ENCODE measurements at regions not wholly inside any gene's neighbourhood (a gene's known extent, or its start where the extent isn't known, plus 50 kb on each side); places are given as distances from the start of the nearest gene placed in this dataset.

GRCh38 chr21:27831816-27832569, 865.1 kb upstream of the ADAMTS5 start:
- Histone ChIP-seq H3K27me3 (no peaks in the 10 kb centered on the region), H3K4me3 (no peak overlapping the region), H3K36me3 (no peaks in the 10 kb centered on the region), H3K9me3 (peaks cover 0 to 14% (median 0%) of the 10 kb centered on the region in 11 donors), H3K27ac (no peak overlapping the region), H3K4me1 (no peaks in the 10 kb centered on the region)
- no peak for TF ChIP-seq CTCF (IDR thresholded peaks at IDR 0.05)
- intact Hi-C loops (cut with DNase I), result no loop called here
- WGBS, 2 donors, result 78 to 83% methylated on average over 3 of the region's 3 CpGs
- ATAC-seq (no peak), DNase-seq (no peak)

GRCh38 chr21:27831177-27831576, 864.3 kb upstream of the ADAMTS5 start:
- Histone ChIP-seq H3K27ac (no peak overlapping the region), H3K9me3 (peaks cover 0 to 14% (median 0%) of the 10 kb centered on the region in 11 donors), H3K4me3 (no peak overlapping the region), H3K27me3 (no peaks in the 10 kb centered on the region), H3K4me1 (no peaks in the 10 kb centered on the region), H3K36me3 (no peaks in the 10 kb centered on the region)
- intact Hi-C loops (cut with DNase I), result no loop called here
- no peak for TF ChIP-seq CTCF (IDR thresholded peaks at IDR 0.05)
- no peak for ATAC-seq
- 0 to 51% methylated on average over 1 of the region's 1 CpG for WGBS, 2 donors
- no peak for DNase-seq

- no peak for TF ChIP-seq CTCF (IDR thresholded peaks at IDR 0.05)
- Histone ChIP-seq H3K36me3 (no peaks in the 10 kb centered on the region), H3K9me3 (no peaks in the 10 kb centered on the region), H3K27ac (no peak overlapping the region), H3K4me1 (no peaks in the 10 kb centered on the region), H3K4me3 (no peak overlapping the region), H3K27me3 (no peaks in the 10 kb centered on the region)
- ATAC-seq (no peak), DNase-seq (no peak)
- intact Hi-C loops (cut with DNase I), result no loop called here
- 53 to 83% methylated on average over 3 of the region's 3 CpGs for WGBS, 2 donors
These were observed 861.1 kb upstream of the ADAMTS5 start for GRCh38 chr21:27827972-27828371.

- DNase-seq (no peak), ATAC-seq (no peak)
- no peaks in the 10 kb centered on the region for H3K4me1 ChIP-seq
- H3K4me3 ChIP-seq, result no peak overlapping the region
- no peak overlapping the region for H3K27ac ChIP-seq
- 59 to 71% methylated on average over 5 of the region's 5 CpGs for WGBS, 2 donors
- no peaks in the 10 kb centered on the region for H3K36me3 ChIP-seq
- H3K9me3 ChIP-seq, result no peaks in the 10 kb centered on the region
- intact Hi-C loops (cut with DNase I), result no loop called here
- TF ChIP-seq CTCF (IDR thresholded peaks at IDR 0.05), result no peak
- no peaks in the 10 kb centered on the region for H3K27me3 ChIP-seq
These were observed 858.1 kb upstream of the ADAMTS5 start for GRCh38 chr21:27825035-27825434.

Data from heart right ventricle (tissue), 16 donors.